Inflammatory macrophage treated with lipopolysaccharide for 4 hours (primary cell): ENCODE measurements at regions not wholly inside any gene's neighbourhood (a gene's known extent, or its start where the extent isn't known, plus 50 kb on each side); places are given as distances from the start of the nearest gene placed in this dataset.
A peak's percentile ranks its signal among the peaks of the same experiment; 100 is the strongest.

ENCODE experiments used
- DNase-seq: peaks from one replicate; pipeline ENCODE4 v3.0.0-alpha.2; 2020

- DNase-seq = no peak
Observed at GRCh38 chr4:98754736-98755135, 96.3 kb upstream of the TSPAN5 start.

- no peak for DNase-seq
Observed at GRCh38 chr4:98749206-98749605, 90.8 kb upstream of the TSPAN5 start.

- no peak for DNase-seq
Observed at GRCh38 chr4:98748609-98749008, 90.2 kb upstream of the TSPAN5 start.

GRCh38 chr4:98747393-98748091 is 89.1 kb upstream of the TSPAN5 start:
- no peak for DNase-seq

- no peak for DNase-seq
Observed at GRCh38 chr4:98746936-98747335, 88.5 kb upstream of the TSPAN5 start.

- no peak for DNase-seq
Observed at GRCh38 chr4:98746530-98746929, 88.1 kb upstream of the TSPAN5 start.

GRCh38 chr4:98745366-98745765 is 87.0 kb upstream of the TSPAN5 start:
- peak; percentile 0 for DNase-seq

GRCh38 chr4:98744372-98745150 is 86.2 kb upstream of the TSPAN5 start:
- no peak for DNase-seq

GRCh38 chr4:98741952-98742351 is 83.5 kb upstream of the TSPAN5 start:
- DNase-seq = no peak

- no peak for DNase-seq
Observed at GRCh38 chr4:98739751-98740150, 81.3 kb upstream of the TSPAN5 start.

GRCh38 chr4:98733601-98734000 is 75.2 kb upstream of the TSPAN5 start:
- no peak for DNase-seq

- no peak for DNase-seq
Observed at GRCh38 chr4:98728871-98729270, 70.5 kb upstream of the TSPAN5 start.

GRCh38 chr4:98728433-98728832 is 70.0 kb upstream of the TSPAN5 start:
- no peak for DNase-seq

- DNase-seq = no peak
Observed at GRCh38 chr4:98722000-98722399, 63.6 kb upstream of the TSPAN5 start.

GRCh38 chr4:98720871-98721480 is 62.6 kb upstream of the TSPAN5 start:
- no peak for DNase-seq

- DNase-seq = no peak
Observed at GRCh38 chr4:98716796-98717195, 58.4 kb upstream of the TSPAN5 start.

GRCh38 chr4:98712607-98713006 is 54.2 kb upstream of the TSPAN5 start:
- no peak for DNase-seq

GRCh38 chr4:98711526-98711925 is 53.1 kb upstream of the TSPAN5 start:
- DNase-seq = no peak

- DNase-seq = no peak
Observed at GRCh38 chr4:98710831-98711230, 52.4 kb upstream of the TSPAN5 start.
